Superior temporal gyrus (tissue), 1 donor: ENCODE measurements at regions not wholly inside any gene's neighbourhood (a gene's known extent, or its start where the extent isn't known, plus 50 kb on each side); places are given as distances from the start of the nearest gene placed in this dataset.
"Not testable (repeated sequence)": the region's sequence is repeated elsewhere in the genome, so short reads cannot be mapped to it uniquely, and the experiment has no call there.

Experiments
- DNase-seq: peaks from one replicate; pipeline ENCODE4 v3.0.0-alpha.2; 2016; ENCODE audit errors: extremely low spot score

- DNase-seq = no peak
These were observed 201.3 kb downstream of the ALG10 start for GRCh38 chr12:34223640-34224039.

GRCh38 chr12:34226044-34226443 is 203.7 kb downstream of the ALG10 start:
- DNase-seq = not testable (repeated sequence)

GRCh38 chr12:34228046-34228445 is 205.8 kb downstream of the ALG10 start:
- not testable (repeated sequence) for DNase-seq

- not testable (repeated sequence) for DNase-seq
These were observed 206.7 kb downstream of the ALG10 start for GRCh38 chr12:34229033-34229432.

- no peak for DNase-seq
These were observed 211.3 kb downstream of the ALG10 start for GRCh38 chr12:34233618-34234017.

- DNase-seq = no peak
These were observed 213.8 kb downstream of the ALG10 start for GRCh38 chr12:34236073-34236472.

- no peak for DNase-seq
These were observed 222.3 kb downstream of the ALG10 start for GRCh38 chr12:34244608-34245007.

- no peak for DNase-seq
These were observed 227.0 kb downstream of the ALG10 start for GRCh38 chr12:34249271-34249670.

GRCh38 chr12:34251879-34252278 is 229.6 kb downstream of the ALG10 start:
- DNase-seq = not testable (repeated sequence)

GRCh38 chr12:34253674-34254073 is 231.4 kb downstream of the ALG10 start:
- DNase-seq = no peak

GRCh38 chr12:34257093-34257492 is 234.8 kb downstream of the ALG10 start:
- DNase-seq = no peak

GRCh38 chr12:34262140-34262539 is 239.8 kb downstream of the ALG10 start:
- DNase-seq = not testable (repeated sequence)

GRCh38 chr12:34264110-34264509 is 241.8 kb downstream of the ALG10 start:
- DNase-seq = no peak

- not testable (repeated sequence) for DNase-seq
These were observed 251.4 kb downstream of the ALG10 start for GRCh38 chr12:34273703-34274102.

GRCh38 chr12:34275129-34275528 is 252.8 kb downstream of the ALG10 start:
- DNase-seq = no peak

GRCh38 chr12:34286483-34286882 is 264.2 kb downstream of the ALG10 start:
- no peak for DNase-seq

GRCh38 chr12:34286934-34287333 is 264.6 kb downstream of the ALG10 start:
- no peak for DNase-seq

- DNase-seq = no peak
These were observed 265.1 kb downstream of the ALG10 start for GRCh38 chr12:34287437-34287836.

GRCh38 chr12:34287986-34288962 is 266.0 kb downstream of the ALG10 start:
- DNase-seq = no peak

- DNase-seq = no peak
These were observed 266.7 kb downstream of the ALG10 start for GRCh38 chr12:34288963-34289345.

- DNase-seq = no peak
These were observed 267.4 kb downstream of the ALG10 start for GRCh38 chr12:34289431-34290380.

GRCh38 chr12:34290381-34290995 is 268.2 kb downstream of the ALG10 start:
- DNase-seq = no peak
